Inflammatory macrophage treated with lipopolysaccharide for 1 hour (primary cell): ENCODE measurements at regions not wholly inside any gene's neighbourhood (a gene's known extent, or its start where the extent isn't known, plus 50 kb on each side); places are given as distances from the start of the nearest gene placed in this dataset.

Source experiments
- DNase-seq, 2 donors: peaks; one replicate each; pipeline ENCODE4 v3.0.0-alpha.2; 2020 to 2022

- DNase-seq = no peak
Observed at GRCh38 chr12:4859478-4860210, 50.1 kb upstream of the KCNA1 start.
